ENCODE measurements at regions not wholly inside any gene's neighbourhood (a gene's known extent, or its start where the extent isn't known, plus 50 kb on each side); places are given as distances from the start of the nearest gene placed in this dataset.
A peak's percentile ranks its signal among the peaks of the same experiment; 100 is the strongest.

GRCh38 chr4:71184195-71184781 lies 154.5 kb upstream of the SLC4A4 start:
- Histone ChIP-seq H2BK12ac (ENCODE audit: low read depth, low read length) (no peak overlapping the region), H4K91ac (replicated peaks; ENCODE audit: insufficient read length, low read length) (no peak overlapping the region), H3K18ac (ENCODE audit: extremely low read depth, low read length) (no peak overlapping the region), H2AFZ (ENCODE audit: low read length) (no peak overlapping the region), H2BK5ac (ENCODE audit: low read depth, low read length) (no peak overlapping the region), H3K4ac (replicated peaks; ENCODE audit: insufficient read length, low read depth, low read length) (no peak overlapping the region), H3K36me3 (ENCODE audit: control insufficient read depth in 2 of 4, insufficient read depth in 4 of 4, low read length in 3 of 4) (no peaks in the 10 kb centered on the region), H3K4me1 (replicated peaks in 1 of 4; ENCODE audit: control insufficient read depth in 3 of 4, insufficient read depth in 4 of 4, low read length in 3 of 4) (0 out of 7 replicates have a peak, but pooled peaks cover 0 to 4% (median 2%) of the 10 kb centered on the region in 4 experiments), H3K27ac (ENCODE audit: low read depth, low read length) (no peak overlapping the region), H3K79me2 (ENCODE audit: control insufficient read depth in 1 of 2, insufficient read depth in 2 of 2, low read length in 2 of 2) (no peaks in the 10 kb centered on the region), H3K27me3 (replicated peaks in 1 of 4; ENCODE audit: control insufficient read depth in 3 of 4, extremely low read depth in 1 of 4, insufficient read depth in 3 of 4, low read length in 3 of 4) (peaks cover 3 to 27% (median 17%) of the 10 kb centered on the region in 4 experiments), H3K4me2 (ENCODE audit: insufficient read depth in 1 of 2, low read depth in 2 of 2, low read length in 2 of 2) (no peak overlapping the region), H4K5ac (ENCODE audit: insufficient read length, low read depth, low read length) (no peak overlapping the region), H3K14ac (ENCODE audit: insufficient read length) (no peak overlapping the region), H3K79me1 (ENCODE audit: low read depth, low read length) (no peaks in the 10 kb centered on the region), H2BK15ac (ENCODE audit: low read length) (no peak overlapping the region), H3K23me2 (ENCODE audit: low read depth, low read length) (peaks cover 9% of the 10 kb centered on the region), H3K9ac (replicated peaks in 1 of 4; ENCODE audit: extremely low read depth in 1 of 4, low read depth in 3 of 4, low read length in 3 of 4) (no peak overlapping the region), H3K23ac (ENCODE audit: insufficient read length) (no peak overlapping the region), H3K9me3 (ENCODE audit: insufficient read depth in 2 of 2, low read depth in 1 of 2, low read length in 1 of 2) (no peaks in the 10 kb centered on the region), H2AK5ac (ENCODE audit: low read depth, low read length) (no peak overlapping the region), H4K8ac (ENCODE audit: extremely low read depth, insufficient read depth, low read length) (no peak overlapping the region), H2BK20ac (ENCODE audit: low read length) (no peak overlapping the region), H2BK120ac (replicated peaks; ENCODE audit: low read depth, low read length) (no peak overlapping the region), H3K4me3 (ENCODE audit: extremely low read depth in 1 of 4, insufficient read depth in 2 of 4, low read depth in 3 of 4, low read length in 4 of 4) (no peak overlapping the region), H3K56ac (replicated peaks; ENCODE audit: insufficient read length, low read depth, low read length) (no peak overlapping the region), H4K20me1 (replicated peaks in 1 of 2; ENCODE audit: control insufficient read depth in 1 of 2, insufficient read depth in 2 of 2, low read length in 2 of 2) (no peaks in the 10 kb centered on the region)
- WGBS, 2 experiments (ENCODE audit: extremely low coverage in 1 of 2, insufficient coverage in 1 of 2, insufficient read length in 1 of 2, insufficient replicate concordance in 2 of 2, low coverage in 1 of 2, low lambda C conversion rate in 2 of 2, missing lambda C conversion rate in 1 of 2) = 62% methylated on average over 10 of the region's 10 CpGs; no CpG with 5 or more reads in 1 of the 2 experiments
- FAIRE-seq = peak; percentile 91
- DNase-seq (ENCODE audit: low read depth in 1 of 2, low spot score in 2 of 2) = no peak
- ChIA-PET POLR2A (ENCODE audit: partially characterized antibody) (no interaction called here), CTCF (ENCODE audit: partially characterized antibody) (interaction anchor here (0.6 to 3.8 kb wide), 26 partner anchors 9 to 1818 kb away, joined by 3 to 17 read pairs (median 3); no protein-coding TSS in a partner anchor)
- TF ChIP-seq, protein P1, sequence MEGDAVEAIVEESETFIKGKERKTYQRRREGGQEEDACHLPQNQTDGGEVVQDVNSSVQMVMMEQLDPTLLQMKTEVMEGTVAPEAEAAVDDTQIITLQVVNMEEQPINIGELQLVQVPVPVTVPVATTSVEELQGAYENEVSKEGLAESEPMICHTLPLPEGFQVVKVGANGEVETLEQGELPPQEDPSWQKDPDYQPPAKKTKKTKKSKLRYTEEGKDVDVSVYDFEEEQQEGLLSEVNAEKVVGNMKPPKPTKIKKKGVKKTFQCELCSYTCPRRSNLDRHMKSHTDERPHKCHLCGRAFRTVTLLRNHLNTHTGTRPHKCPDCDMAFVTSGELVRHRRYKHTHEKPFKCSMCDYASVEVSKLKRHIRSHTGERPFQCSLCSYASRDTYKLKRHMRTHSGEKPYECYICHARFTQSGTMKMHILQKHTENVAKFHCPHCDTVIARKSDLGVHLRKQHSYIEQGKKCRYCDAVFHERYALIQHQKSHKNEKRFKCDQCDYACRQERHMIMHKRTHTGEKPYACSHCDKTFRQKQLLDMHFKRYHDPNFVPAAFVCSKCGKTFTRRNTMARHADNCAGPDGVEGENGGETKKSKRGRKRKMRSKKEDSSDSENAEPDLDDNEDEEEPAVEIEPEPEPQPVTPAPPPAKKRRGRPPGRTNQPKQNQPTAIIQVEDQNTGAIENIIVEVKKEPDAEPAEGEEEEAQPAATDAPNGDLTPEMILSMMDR (IDR thresholded peaks at IDR 0.05; ENCODE audit: control extremely low read depth in 1 of 3, insufficient read depth in 1 of 3, low read depth in 1 of 3, low read length in 3 of 3) = peak in 2 of 3 experiments; percentile 37 to 66; a peak in 2 of 4 replicates
- TF ChIP-seq CREB1 (IDR thresholded peaks at IDR 0.05) (peak; percentile 76), EZH2 (IDR thresholded peaks at IDR 0.05; ENCODE audit: low read depth, low read length, severe bottlenecking) (no peak), RAD21 (IDR thresholded peaks at IDR 0.05 in 1 of 2, conservative IDR thresholded peaks at IDR 0.05 in 1 of 2; ENCODE audit: low read depth in 2 of 2, low read length in 2 of 2) (peak; percentile 63 to 68), CEBPB (IDR thresholded peaks at IDR 0.05; ENCODE audit: low read depth, low read length) (peak; percentile 59; the same call in 1 of the 2 replicates)
